ENCODE measurements at regions not wholly inside any gene's neighbourhood (a gene's known extent, or its start where the extent isn't known, plus 50 kb on each side); places are given as distances from the start of the nearest gene placed in this dataset.

GRCh38 chr21:28151758-28152157 is 840.9 kb downstream of the LTN1 start:
- Histone ChIP-seq H2BK12ac (ENCODE audit: low read length in 2 of 2) (no peak overlapping the region), H4K8ac (ENCODE audit: low read length) (no peak overlapping the region), H3K18ac (ENCODE audit: low read depth in 1 of 2, low read length in 2 of 2) (no peak overlapping the region), H2BK15ac (ENCODE audit: low read depth, poor library complexity, severe bottlenecking) (no peak overlapping the region), H3K4me2 (ENCODE audit: low read length, poor library complexity, severe bottlenecking) (no peak overlapping the region), H3K9me3 (ENCODE audit: control insufficient read depth, low read length) (no peaks in the 10 kb centered on the region), H4K91ac (ENCODE audit: low read length) (no peak overlapping the region), H3K4ac (ENCODE audit: low read depth in 1 of 2, low read length in 2 of 2) (no peak overlapping the region), H2BK120ac (ENCODE audit: low read depth, low read length) (no peak overlapping the region), H2BK5ac (ENCODE audit: low read depth, low read length, poor library complexity, severe bottlenecking) (no peak overlapping the region), H3K4me3 (ENCODE audit: insufficient read depth in 1 of 2, low read depth in 1 of 2, low read length in 2 of 2) (no peak overlapping the region), H3K4me1 (ENCODE audit: control insufficient read depth, insufficient read depth, low read depth, low read length) (no peaks in the 10 kb centered on the region), H3K36me3 (ENCODE audit: control insufficient read depth in 1 of 2, insufficient read depth in 2 of 2, low read depth in 1 of 2, low read length in 2 of 2) (no peaks in the 10 kb centered on the region), H3K27ac (ENCODE audit: low read length, poor library complexity, severe bottlenecking) (no peak overlapping the region), H2AFZ (ENCODE audit: low read depth, low read length) (no peak overlapping the region), H2AK5ac (ENCODE audit: low read length, severe bottlenecking) (no peak overlapping the region), H3K9ac (ENCODE audit: low read length) (no peak overlapping the region), H3K23ac (ENCODE audit: low read length in 2 of 2) (no peak overlapping the region), H3K79me1 (replicated peaks; ENCODE audit: low read length, poor library complexity, severe bottlenecking) (no peaks in the 10 kb centered on the region), H3K27me3 (ENCODE audit: control insufficient read depth in 1 of 2, insufficient read depth in 1 of 2, low read length in 2 of 2) (no peaks in the 10 kb centered on the region), H3K14ac (ENCODE audit: low read length in 2 of 2) (no peak overlapping the region)
- 100% methylated on average over 1 of the region's 2 CpGs for WGBS
- DNase-seq, result no peak

DNA sequence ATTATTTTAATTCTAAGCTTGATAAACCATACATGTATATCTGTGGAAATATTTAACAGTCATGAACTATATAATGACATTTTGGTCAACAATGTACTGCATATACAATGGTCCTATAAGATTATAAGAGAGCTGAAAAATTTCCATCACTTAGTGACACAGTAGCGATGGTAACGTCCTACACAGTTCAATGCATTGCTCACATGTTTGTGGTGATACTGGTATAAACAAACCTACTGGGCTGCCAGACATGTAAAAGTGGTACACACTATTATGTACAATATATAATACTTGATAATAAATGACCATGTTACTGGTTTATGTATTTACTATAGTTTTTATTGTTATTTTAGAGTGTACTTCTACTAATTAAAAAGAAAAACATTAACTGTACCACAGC is 841.9 kb downstream of the LTN1 start:
- H3K4me1 ChIP-seq (ENCODE audit: control insufficient read depth, insufficient read depth, low read depth, low read length), result no peaks in the 10 kb centered on the region

GRCh38 chr21:28148400-28149064 is 844.1 kb downstream of the LTN1 start:
- Histone ChIP-seq H2AFZ (ENCODE audit: low read depth, low read length) (no peak overlapping the region), H3K36me3 (ENCODE audit: control insufficient read depth in 1 of 2, insufficient read depth in 2 of 2, low read depth in 1 of 2, low read length in 2 of 2) (no peaks in the 10 kb centered on the region), H2BK5ac (ENCODE audit: low read depth, low read length, poor library complexity, severe bottlenecking) (no peak overlapping the region), H2BK12ac (ENCODE audit: low read length in 2 of 2) (peak overlapping the region; percentile 63 to 75), H3K14ac (ENCODE audit: low read length in 2 of 2) (no peak overlapping the region), H3K4me1 (ENCODE audit: control insufficient read depth, insufficient read depth, low read depth, low read length) (no peaks in the 10 kb centered on the region), H2BK120ac (ENCODE audit: low read depth, low read length) (no peak overlapping the region), H2AK5ac (ENCODE audit: low read length, severe bottlenecking) (no peak overlapping the region), H4K91ac (ENCODE audit: low read length) (no peak overlapping the region), H3K27ac (ENCODE audit: low read length, poor library complexity, severe bottlenecking) (no peak overlapping the region), H3K9ac (ENCODE audit: low read length) (no peak overlapping the region), H3K4me2 (ENCODE audit: low read length, poor library complexity, severe bottlenecking) (no peak overlapping the region), H2BK15ac (ENCODE audit: low read depth, poor library complexity, severe bottlenecking) (no peak overlapping the region), H3K9me3 (ENCODE audit: control insufficient read depth, low read length) (no peaks in the 10 kb centered on the region), H3K4ac (ENCODE audit: low read depth in 1 of 2, low read length in 2 of 2) (peak overlapping the region in 1 of 2 experiments; percentile 55), H3K18ac (ENCODE audit: low read depth in 1 of 2, low read length in 2 of 2) (no peak overlapping the region), H3K27me3 (ENCODE audit: control insufficient read depth in 1 of 2, insufficient read depth in 1 of 2, low read length in 2 of 2) (no peaks in the 10 kb centered on the region), H3K4me3 (ENCODE audit: insufficient read depth in 1 of 2, low read depth in 1 of 2, low read length in 2 of 2) (no peak overlapping the region), H3K23ac (ENCODE audit: low read length in 2 of 2) (no peak overlapping the region), H3K79me1 (replicated peaks; ENCODE audit: low read length, poor library complexity, severe bottlenecking) (no peaks in the 10 kb centered on the region), H4K8ac (ENCODE audit: low read length) (peak overlapping the region; percentile 75)
- WGBS, result 90% methylated on average over 2 of the region's 4 CpGs
- DNase-seq, result peak; percentile 13

More for the DNA sequence above, 841.9 kb downstream of the LTN1 start:
- H4K8ac ChIP-seq (ENCODE audit: low read length), result no peak overlapping the region
- H3K18ac ChIP-seq (ENCODE audit: low read depth in 1 of 2, low read length in 2 of 2), result peak overlapping the region in 1 of 2 experiments; percentile 79
- H3K4me2 ChIP-seq (ENCODE audit: low read length, poor library complexity, severe bottlenecking), result no peak overlapping the region
- 30% methylated on average over 2 of the region's 2 CpGs for WGBS
- H3K27ac ChIP-seq (ENCODE audit: low read length, poor library complexity, severe bottlenecking), result no peak overlapping the region
- no peak overlapping the region for H3K9ac ChIP-seq (ENCODE audit: low read length)
- H2BK15ac ChIP-seq (ENCODE audit: low read depth, poor library complexity, severe bottlenecking), result no peak overlapping the region
- no peak overlapping the region for H3K4ac ChIP-seq (ENCODE audit: low read depth in 1 of 2, low read length in 2 of 2)
- no peaks in the 10 kb centered on the region for H3K36me3 ChIP-seq (ENCODE audit: control insufficient read depth in 1 of 2, insufficient read depth in 2 of 2, low read depth in 1 of 2, low read length in 2 of 2)
- no peaks in the 10 kb centered on the region for H3K9me3 ChIP-seq (ENCODE audit: control insufficient read depth, low read length)
- H2AK5ac ChIP-seq (ENCODE audit: low read length, severe bottlenecking), result no peak overlapping the region
- no peak overlapping the region for H2BK5ac ChIP-seq (ENCODE audit: low read depth, low read length, poor library complexity, severe bottlenecking)
- no peak overlapping the region for H3K14ac ChIP-seq (ENCODE audit: low read length in 2 of 2)
- H2AFZ ChIP-seq (ENCODE audit: low read depth, low read length), result no peak overlapping the region
- no peak overlapping the region for H2BK12ac ChIP-seq (ENCODE audit: low read length in 2 of 2)
- H3K27me3 ChIP-seq (ENCODE audit: control insufficient read depth in 1 of 2, insufficient read depth in 1 of 2, low read length in 2 of 2), result no peaks in the 10 kb centered on the region
- no peak overlapping the region for H2BK120ac ChIP-seq (ENCODE audit: low read depth, low read length)
- no peaks in the 10 kb centered on the region for H3K79me1 ChIP-seq (replicated peaks; ENCODE audit: low read length, poor library complexity, severe bottlenecking)
- H3K23ac ChIP-seq (ENCODE audit: low read length in 2 of 2), result no peak overlapping the region
- H4K91ac ChIP-seq (ENCODE audit: low read length), result no peak overlapping the region
- no peak overlapping the region for H3K4me3 ChIP-seq (ENCODE audit: insufficient read depth in 1 of 2, low read depth in 1 of 2, low read length in 2 of 2)
- DNase-seq, result peak; percentile 87

- Histone ChIP-seq H3K27ac (ENCODE audit: low read length, poor library complexity, severe bottlenecking) (no peak overlapping the region), H3K4me2 (ENCODE audit: low read length, poor library complexity, severe bottlenecking) (no peak overlapping the region), H3K4ac (ENCODE audit: low read depth in 1 of 2, low read length in 2 of 2) (no peak overlapping the region), H3K14ac (ENCODE audit: low read length in 2 of 2) (no peak overlapping the region), H4K91ac (ENCODE audit: low read length) (no peak overlapping the region), H3K23ac (ENCODE audit: low read length in 2 of 2) (no peak overlapping the region), H3K9ac (ENCODE audit: low read length) (no peak overlapping the region), H3K79me1 (replicated peaks; ENCODE audit: low read length, poor library complexity, severe bottlenecking) (no peaks in the 10 kb centered on the region), H3K9me3 (ENCODE audit: control insufficient read depth, low read length) (no peaks in the 10 kb centered on the region), H3K4me1 (ENCODE audit: control insufficient read depth, insufficient read depth, low read depth, low read length) (no peaks in the 10 kb centered on the region), H3K36me3 (ENCODE audit: control insufficient read depth in 1 of 2, insufficient read depth in 2 of 2, low read depth in 1 of 2, low read length in 2 of 2) (no peaks in the 10 kb centered on the region), H2BK15ac (ENCODE audit: low read depth, poor library complexity, severe bottlenecking) (no peak overlapping the region), H4K8ac (ENCODE audit: low read length) (no peak overlapping the region), H2BK5ac (ENCODE audit: low read depth, low read length, poor library complexity, severe bottlenecking) (no peak overlapping the region), H2BK120ac (ENCODE audit: low read depth, low read length) (no peak overlapping the region), H2AFZ (ENCODE audit: low read depth, low read length) (no peak overlapping the region), H3K4me3 (ENCODE audit: insufficient read depth in 1 of 2, low read depth in 1 of 2, low read length in 2 of 2) (no peak overlapping the region), H2BK12ac (ENCODE audit: low read length in 2 of 2) (peak overlapping the region in 1 of 2 experiments; percentile 52), H3K18ac (ENCODE audit: low read depth in 1 of 2, low read length in 2 of 2) (no peak overlapping the region), H3K27me3 (ENCODE audit: control insufficient read depth in 1 of 2, insufficient read depth in 1 of 2, low read length in 2 of 2) (no peaks in the 10 kb centered on the region), H2AK5ac (ENCODE audit: low read length, severe bottlenecking) (no peak overlapping the region)
- no peak for DNase-seq
- WGBS, result 100% methylated on average over 1 of the region's 4 CpGs
Measured at GRCh38 chr21:28144653-28145052, 848.0 kb downstream of the LTN1 start.
